ENCODE measurements at regions not wholly inside any gene's neighbourhood (a gene's known extent, or its start where the extent isn't known, plus 50 kb on each side); places are given as distances from the start of the nearest gene placed in this dataset.

- DNase-seq (ENCODE audit: low read depth), result no peak
- TF ChIP-seq, protein P1, sequence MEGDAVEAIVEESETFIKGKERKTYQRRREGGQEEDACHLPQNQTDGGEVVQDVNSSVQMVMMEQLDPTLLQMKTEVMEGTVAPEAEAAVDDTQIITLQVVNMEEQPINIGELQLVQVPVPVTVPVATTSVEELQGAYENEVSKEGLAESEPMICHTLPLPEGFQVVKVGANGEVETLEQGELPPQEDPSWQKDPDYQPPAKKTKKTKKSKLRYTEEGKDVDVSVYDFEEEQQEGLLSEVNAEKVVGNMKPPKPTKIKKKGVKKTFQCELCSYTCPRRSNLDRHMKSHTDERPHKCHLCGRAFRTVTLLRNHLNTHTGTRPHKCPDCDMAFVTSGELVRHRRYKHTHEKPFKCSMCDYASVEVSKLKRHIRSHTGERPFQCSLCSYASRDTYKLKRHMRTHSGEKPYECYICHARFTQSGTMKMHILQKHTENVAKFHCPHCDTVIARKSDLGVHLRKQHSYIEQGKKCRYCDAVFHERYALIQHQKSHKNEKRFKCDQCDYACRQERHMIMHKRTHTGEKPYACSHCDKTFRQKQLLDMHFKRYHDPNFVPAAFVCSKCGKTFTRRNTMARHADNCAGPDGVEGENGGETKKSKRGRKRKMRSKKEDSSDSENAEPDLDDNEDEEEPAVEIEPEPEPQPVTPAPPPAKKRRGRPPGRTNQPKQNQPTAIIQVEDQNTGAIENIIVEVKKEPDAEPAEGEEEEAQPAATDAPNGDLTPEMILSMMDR (IDR thresholded peaks at IDR 0.05; ENCODE audit: insufficient read depth, low read depth, low read length, missing control alignments), result no peak
- H3K4me3 ChIP-seq (ENCODE audit: low read depth, low read length), result no peak overlapping the region
These were observed 442.9 kb downstream of the QKI start for GRCh38 chr6:163857421-163857820.

GRCh38 chr6:163850874-163851273 lies 436.4 kb downstream of the QKI start:
- TF ChIP-seq, protein P1 (IDR thresholded peaks at IDR 0.05; ENCODE audit: insufficient read depth, low read depth, low read length, missing control alignments), result no peak
- no peak for DNase-seq (ENCODE audit: low read depth)
- no peak overlapping the region for H3K4me3 ChIP-seq (ENCODE audit: low read depth, low read length)

DNA sequence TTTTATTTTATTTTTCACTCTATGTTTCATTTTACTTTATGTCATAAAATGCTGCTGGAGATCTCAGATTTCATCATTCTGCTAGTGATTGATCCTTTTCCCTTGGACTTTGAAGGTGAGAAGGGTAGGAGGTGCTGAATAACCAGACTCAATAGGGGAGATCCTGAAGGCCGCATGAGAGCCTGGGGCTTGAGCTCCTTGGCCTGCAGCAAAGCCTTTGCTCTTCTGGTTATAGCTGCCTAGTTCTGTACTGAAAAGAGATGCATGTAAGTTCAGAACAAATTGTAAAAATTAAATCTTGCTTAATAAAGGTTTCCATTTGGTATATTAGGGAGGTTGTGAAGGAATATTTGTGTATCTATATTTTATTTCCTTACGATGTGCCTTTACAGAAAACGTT lies 430.2 kb downstream of the QKI start:
- TF ChIP-seq, protein P1 (IDR thresholded peaks at IDR 0.05; ENCODE audit: insufficient read depth, low read depth, low read length, missing control alignments), result no peak
- no peak overlapping the region for H3K4me3 ChIP-seq (ENCODE audit: low read depth, low read length)
- no peak for DNase-seq (ENCODE audit: low read depth)

DNA sequence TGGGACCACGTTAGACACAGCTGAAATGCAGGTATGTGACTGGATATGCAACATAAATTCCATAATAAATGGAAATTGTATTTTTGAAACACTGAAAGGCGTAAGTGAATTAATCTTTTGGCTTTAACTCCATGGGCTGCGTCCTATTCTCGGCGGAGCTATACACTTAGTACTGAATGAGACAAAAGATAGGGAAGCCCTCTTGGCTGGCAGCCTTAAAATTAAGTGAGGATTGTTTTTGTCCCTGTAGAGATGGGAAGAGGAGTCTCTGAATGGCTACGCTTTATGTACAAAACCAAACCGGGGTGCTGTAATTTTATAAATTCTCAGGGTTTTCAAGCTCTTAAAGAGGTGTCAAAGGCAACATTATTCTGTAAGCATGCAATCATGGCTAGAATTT lies 429.8 kb downstream of the QKI start:
- no peak overlapping the region for H3K4me3 ChIP-seq (ENCODE audit: low read depth, low read length)
- TF ChIP-seq, protein P1 (IDR thresholded peaks at IDR 0.05; ENCODE audit: insufficient read depth, low read depth, low read length, missing control alignments), result no peak
- no peak for DNase-seq (ENCODE audit: low read depth)

DNA sequence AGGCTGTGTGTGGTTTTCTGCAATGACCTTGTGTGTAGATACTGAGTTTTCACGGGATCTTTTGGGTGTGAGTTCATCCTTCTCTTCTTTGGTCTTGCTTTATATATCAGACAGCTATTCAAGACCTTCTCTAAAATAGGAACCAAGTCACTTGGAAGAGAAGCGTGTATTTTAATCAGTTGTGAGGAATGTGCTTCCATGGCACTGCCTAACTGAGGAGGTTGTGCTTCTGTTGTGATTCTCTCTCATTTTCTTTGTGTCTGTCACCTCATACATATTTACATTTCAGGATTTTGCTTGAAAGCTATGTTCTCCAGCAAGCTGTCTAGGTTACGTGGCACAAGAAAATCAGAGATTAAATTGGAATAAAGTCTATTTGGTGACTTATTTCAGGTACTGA lies 428.7 kb downstream of the QKI start:
- TF ChIP-seq, protein P1 (IDR thresholded peaks at IDR 0.05; ENCODE audit: insufficient read depth, low read depth, low read length, missing control alignments), result no peak
- no peak overlapping the region for H3K4me3 ChIP-seq (ENCODE audit: low read depth, low read length)
- DNase-seq (ENCODE audit: low read depth), result no peak

DNA sequence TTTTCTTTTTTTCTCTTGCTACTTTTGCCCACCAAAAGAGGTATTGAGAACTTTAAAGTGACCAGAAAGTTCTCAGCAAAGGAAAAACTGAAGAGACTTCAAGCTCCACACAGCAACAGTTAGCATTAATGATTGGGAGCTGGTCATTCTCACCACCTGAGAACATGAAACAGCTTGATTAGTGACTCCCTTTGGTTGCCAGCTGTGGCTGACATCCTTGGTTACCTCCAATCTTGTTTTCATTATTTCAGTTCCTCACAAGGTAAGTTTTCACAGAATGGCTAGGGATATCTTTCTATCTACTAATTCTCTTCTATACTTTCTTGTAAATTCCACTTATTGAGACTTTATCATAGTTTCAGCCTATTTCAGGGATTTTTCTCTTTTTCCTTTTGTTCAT lies 427.9 kb downstream of the QKI start:
- TF ChIP-seq, protein P1 (IDR thresholded peaks at IDR 0.05; ENCODE audit: insufficient read depth, low read depth, low read length, missing control alignments), result no peak
- no peak overlapping the region for H3K4me3 ChIP-seq (ENCODE audit: low read depth, low read length)
- DNase-seq (ENCODE audit: low read depth), result peak; percentile 20

DNA sequence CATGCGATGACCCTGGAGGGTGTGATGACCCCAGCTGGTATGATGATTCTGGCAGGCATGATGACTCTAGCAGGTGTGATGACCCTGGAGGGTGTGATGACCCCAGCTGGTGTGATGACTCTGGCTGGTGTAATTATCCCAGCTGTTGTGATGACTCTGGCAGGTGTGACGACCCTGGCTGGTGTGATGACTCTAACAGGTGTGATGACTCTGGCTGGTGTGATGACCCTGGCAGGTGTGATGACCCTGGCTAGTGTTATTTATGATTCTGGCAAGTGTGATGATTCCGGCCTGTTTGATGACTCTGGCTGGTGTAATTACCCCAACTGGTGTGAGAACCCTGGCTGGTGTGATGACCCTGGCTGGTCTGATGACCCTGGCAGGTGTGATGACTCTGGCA lies 427.2 kb downstream of the QKI start:
- TF ChIP-seq, protein P1 (IDR thresholded peaks at IDR 0.05; ENCODE audit: insufficient read depth, low read depth, low read length, missing control alignments), result no peak
- no peak for DNase-seq (ENCODE audit: low read depth)

More for the DNA sequence above, 427.2 kb downstream of the QKI start:
- no peak overlapping the region for H3K4me3 ChIP-seq (ENCODE audit: low read depth, low read length)
